ENCODE measurements at regions not wholly inside any gene's neighbourhood (a gene's known extent, or its start where the extent isn't known, plus 50 kb on each side); places are given as distances from the start of the nearest gene placed in this dataset.

GRCh38 chr1:234980291-234980644 is 148.4 kb downstream of the TOMM20 start:
- H3K36me3 ChIP-seq (ENCODE audit: control insufficient read depth in 1 of 2, insufficient read depth in 2 of 2, low read length in 2 of 2): no peaks in the 10 kb centered on the region
- H3K4me2 ChIP-seq (ENCODE audit: low read length): peak overlapping the region; percentile 84
- ATAC-seq (peak; percentile 64), DNase-seq (ENCODE audit: low read depth, low spot score) (no peak)
- ChIA-PET CTCF (no interaction called here), POLR2A (interaction anchor here (1.2 to 1.8 kb wide), 5 partner anchors 17 to 376 kb away, joined by 3 to 8 read pairs (median 5); no protein-coding TSS in a partner anchor), RAD21 (ENCODE audit: low non-redundant PET in 1 of 2, low total read pairs in 2 of 2, uncharacterized antibody in 2 of 2, unreplicated experiment in 2 of 2) (no interaction called here)
- H3K4me3 ChIP-seq (replicated peaks in 1 of 2; ENCODE audit: low read depth in 1 of 2, low read length in 2 of 2): peak overlapping the region; percentile 17 to 44
- H3K9me2 ChIP-seq (ENCODE audit: insufficient read depth): no peaks in the 10 kb centered on the region
- H3K27ac ChIP-seq (ENCODE audit: low read depth, low read length): peak overlapping the region; percentile 48
- H3K9ac ChIP-seq (ENCODE audit: low read length): peak overlapping the region; percentile 68
- intact Hi-C loops (cut with micrococcal nuclease): loop anchor here (5.0 kb wide), 1 partner anchor 368 kb away; the partner anchor contains the start of gene IRF2BP2
- H3K4me1 ChIP-seq (ENCODE audit: control insufficient read depth in 1 of 2, insufficient read depth in 2 of 2, low read length in 2 of 2): peaks cover 50 to 68% of the 10 kb centered on the region in 2 experiments
- H2AFZ ChIP-seq (ENCODE audit: low read depth, low read length, poor library complexity, severe bottlenecking): peak overlapping the region; percentile 52
- H4K20me1 ChIP-seq (ENCODE audit: insufficient read depth): no peaks in the 10 kb centered on the region
- BruUV-seq (replicated peaks): no TSS peak
- H3K27me3 ChIP-seq (ENCODE audit: insufficient read depth, low read length): no peaks in the 10 kb centered on the region
- no peaks in the 10 kb centered on the region for H3K79me2 ChIP-seq (ENCODE audit: insufficient read depth, low read length)
- TF ChIP-seq SP1 (IDR thresholded peaks at IDR 0.05; ENCODE audit: low read depth) (no peak), ATF3 (IDR thresholded peaks at IDR 0.05) (no peak), EGR1 (IDR thresholded peaks at IDR 0.05; ENCODE audit: low read depth) (no peak), CTCF (IDR thresholded peaks at IDR 0.05 in 2 of 3, conservative IDR thresholded peaks at IDR 0.05 in 1 of 3; ENCODE audit: borderline replicate concordance in 1 of 3, insufficient read depth in 1 of 3, low read depth in 2 of 3, low read length in 2 of 3) (no peak), POLR2AphosphoS5 (IDR thresholded peaks at IDR 0.05; ENCODE audit: low read depth, low read length) (no peak), YY1 (IDR thresholded peaks at IDR 0.05; ENCODE audit: extremely low read depth, insufficient replicate concordance, low read depth, low read length) (no peak), CEBPB (IDR thresholded peaks at IDR 0.05; ENCODE audit: low read depth) (no peak)
- TF ChIP-seq, protein P1, sequence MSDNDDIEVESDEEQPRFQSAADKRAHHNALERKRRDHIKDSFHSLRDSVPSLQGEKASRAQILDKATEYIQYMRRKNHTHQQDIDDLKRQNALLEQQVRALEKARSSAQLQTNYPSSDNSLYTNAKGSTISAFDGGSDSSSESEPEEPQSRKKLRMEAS (IDR thresholded peaks at IDR 0.05): no peak
- TF ChIP-seq, protein P2, sequence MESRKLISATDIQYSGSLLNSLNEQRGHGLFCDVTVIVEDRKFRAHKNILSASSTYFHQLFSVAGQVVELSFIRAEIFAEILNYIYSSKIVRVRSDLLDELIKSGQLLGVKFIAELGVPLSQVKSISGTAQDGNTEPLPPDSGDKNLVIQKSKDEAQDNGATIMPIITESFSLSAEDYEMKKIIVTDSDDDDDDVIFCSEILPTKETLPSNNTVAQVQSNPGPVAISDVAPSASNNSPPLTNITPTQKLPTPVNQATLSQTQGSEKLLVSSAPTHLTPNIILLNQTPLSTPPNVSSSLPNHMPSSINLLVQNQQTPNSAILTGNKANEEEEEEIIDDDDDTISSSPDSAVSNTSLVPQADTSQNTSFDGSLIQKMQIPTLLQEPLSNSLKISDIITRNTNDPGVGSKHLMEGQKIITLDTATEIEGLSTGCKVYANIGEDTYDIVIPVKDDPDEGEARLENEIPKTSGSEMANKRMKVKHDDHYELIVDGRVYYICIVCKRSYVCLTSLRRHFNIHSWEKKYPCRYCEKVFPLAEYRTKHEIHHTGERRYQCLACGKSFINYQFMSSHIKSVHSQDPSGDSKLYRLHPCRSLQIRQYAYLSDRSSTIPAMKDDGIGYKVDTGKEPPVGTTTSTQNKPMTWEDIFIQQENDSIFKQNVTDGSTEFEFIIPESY (IDR thresholded peaks at IDR 0.05; ENCODE audit: extremely low read depth, insufficient replicate concordance, low read length): no peak
- H3K9me3 ChIP-seq (ENCODE audit: control insufficient read depth in 1 of 2, insufficient read depth in 1 of 2, low read depth in 1 of 2, low read length in 2 of 2): no peaks in the 10 kb centered on the region
